RWPE2 (cell line): ENCODE measurements at regions not wholly inside any gene's neighbourhood (a gene's known extent, or its start where the extent isn't known, plus 50 kb on each side); places are given as distances from the start of the nearest gene placed in this dataset.

Source experiments
- ATAC-seq: fragments of 200-7000 bp; cut with Tn5 transposase; 3 replicates; pipeline ENCODE4 v1.9.1; 2021; ENCODE audit warnings: low read depth
- DNase-seq: peaks from one replicate; pipeline ENCODE4 v3.0.0-alpha.2; 2020; ENCODE audit warnings: low spot score
- H3K27ac ChIP-seq: fragments of 450-650 bp; 2 replicates; pipeline ENCODE4 v1.5.1; 2017; ENCODE audit warnings: mild to moderate bottlenecking; ENCODE audit not compliant: poor library complexity, severe bottlenecking
- H3K27me3 ChIP-seq: fragments of 250-450 bp; sonication (Bioruptor Pico); 2 replicates; pipeline ENCODE4 v1.5.1; 2021; ENCODE audit warnings: mild to moderate bottlenecking, moderate library complexity; ENCODE audit not compliant: insufficient read depth, poor library complexity, severe bottlenecking
- H3K36me3 ChIP-seq: fragments of 250-450 bp; sonication (Bioruptor Pico); 2 replicates; pipeline ENCODE4 v1.5.1; 2020; ENCODE audit warnings: low read depth, mild to moderate bottlenecking, moderate library complexity
- H3K4me1 ChIP-seq: fragments of 250-450 bp; sonication (Bioruptor Pico); 2 replicates; pipeline ENCODE4 v1.5.1; 2021; ENCODE audit warnings: mild to moderate bottlenecking, moderate library complexity; ENCODE audit not compliant: insufficient read depth, poor library complexity, severe bottlenecking
- H3K4me3 ChIP-seq: fragments of 250-450 bp; sonication (Bioruptor Pico); 2 replicates; pipeline ENCODE4 v1.5.1; 2021; ENCODE audit warnings: mild to moderate bottlenecking, moderate library complexity; ENCODE audit not compliant: severe bottlenecking
- H3K9me3 ChIP-seq: fragments of 250-450 bp; sonication (Bioruptor Pico); 2 replicates; pipeline ENCODE4 v1.5.1; 2021; ENCODE audit warnings: mild to moderate bottlenecking, moderate library complexity; ENCODE audit not compliant: severe bottlenecking
- CTCF ChIP-seq: fragments of 450-650 bp; IDR thresholded peaks from one replicate; pipeline ENCODE4 v1.5.1; 2017; ENCODE audit warnings: mild to moderate bottlenecking, moderate library complexity; ENCODE audit not compliant: poor library complexity, severe bottlenecking

GRCh38 chr5:7000310-7000709 is 287.1 kb downstream of the TENT4A start:
- DNase-seq (no peak), ATAC-seq (peak; percentile 59; the same call in 2 of the 3 replicates)
- Histone ChIP-seq H3K36me3 (no peaks in the 10 kb centered on the region), H3K4me3 (no peak overlapping the region), H3K27me3 (no peaks in the 10 kb centered on the region), H3K27ac (no peak overlapping the region), H3K4me1 (no peaks in the 10 kb centered on the region), H3K9me3 (no peaks in the 10 kb centered on the region)
- no peak for TF ChIP-seq CTCF

GRCh38 chr5:7010591-7010990 is 297.4 kb downstream of the TENT4A start:
- no peak for TF ChIP-seq CTCF
- no peaks in the 10 kb centered on the region for H3K36me3 ChIP-seq
- H3K4me3 ChIP-seq: no peak overlapping the region

GRCh38 chr5:7012057-7012456 is 298.8 kb downstream of the TENT4A start:
- Histone ChIP-seq H3K36me3 (no peaks in the 10 kb centered on the region), H3K27me3 (no peaks in the 10 kb centered on the region), H3K4me1 (no peaks in the 10 kb centered on the region), H3K4me3 (no peak overlapping the region), H3K27ac (no peak overlapping the region), H3K9me3 (no peaks in the 10 kb centered on the region)
- TF ChIP-seq CTCF: no peak
- ATAC-seq: no peak
- no peak for DNase-seq

More at GRCh38 chr5:7010591-7010990, 297.4 kb downstream of the TENT4A start:
- H3K9me3 ChIP-seq: no peaks in the 10 kb centered on the region
- H3K27me3 ChIP-seq: no peaks in the 10 kb centered on the region
- DNase-seq (no peak), ATAC-seq (no peak)
- no peak overlapping the region for H3K27ac ChIP-seq
- no peaks in the 10 kb centered on the region for H3K4me1 ChIP-seq

- Histone ChIP-seq H3K27ac (no peak overlapping the region), H3K9me3 (no peaks in the 10 kb centered on the region), H3K36me3 (no peaks in the 10 kb centered on the region), H3K4me1 (no peaks in the 10 kb centered on the region), H3K4me3 (no peak overlapping the region), H3K27me3 (no peaks in the 10 kb centered on the region)
- DNase-seq (no peak), ATAC-seq (no peak)
- TF ChIP-seq CTCF: no peak
Observed at GRCh38 chr5:7014611-7015010, 301.4 kb downstream of the TENT4A start.

GRCh38 chr5:7015586-7016256 is 302.5 kb downstream of the TENT4A start:
- peak; percentile 34 for TF ChIP-seq CTCF
- Histone ChIP-seq H3K4me3 (no peak overlapping the region), H3K4me1 (no peaks in the 10 kb centered on the region), H3K36me3 (no peaks in the 10 kb centered on the region), H3K9me3 (no peaks in the 10 kb centered on the region), H3K27ac (no peak overlapping the region), H3K27me3 (no peaks in the 10 kb centered on the region)
- DNase-seq (no peak), ATAC-seq (no peak)
